Breast epithelium (tissue), 3 donors: ENCODE measurements at regions not wholly inside any gene's neighbourhood (a gene's known extent, or its start where the extent isn't known, plus 50 kb on each side); places are given as distances from the start of the nearest gene placed in this dataset.

Source experiments
- POLR2AphosphoS5 ChIP-seq, 3 donors: sonication (generic); formaldehyde crosslinking; IDR thresholded peaks; one replicate each; pipeline ENCODE4 v1.6.1; 2017; ENCODE audit warnings: antibody characterized with exemption in 3 of 3
- TF ChIP-seq, protein P1 (sequence below), 3 donors: fragments of 450-650 bp; IDR thresholded peaks; one replicate each; pipeline ENCODE4 v1.5.1; 2016 to 2017; ENCODE audit warnings: antibody characterized with exemption in 3 of 3, mild to moderate bottlenecking in 3 of 3, moderate library complexity in 3 of 3

DNA sequence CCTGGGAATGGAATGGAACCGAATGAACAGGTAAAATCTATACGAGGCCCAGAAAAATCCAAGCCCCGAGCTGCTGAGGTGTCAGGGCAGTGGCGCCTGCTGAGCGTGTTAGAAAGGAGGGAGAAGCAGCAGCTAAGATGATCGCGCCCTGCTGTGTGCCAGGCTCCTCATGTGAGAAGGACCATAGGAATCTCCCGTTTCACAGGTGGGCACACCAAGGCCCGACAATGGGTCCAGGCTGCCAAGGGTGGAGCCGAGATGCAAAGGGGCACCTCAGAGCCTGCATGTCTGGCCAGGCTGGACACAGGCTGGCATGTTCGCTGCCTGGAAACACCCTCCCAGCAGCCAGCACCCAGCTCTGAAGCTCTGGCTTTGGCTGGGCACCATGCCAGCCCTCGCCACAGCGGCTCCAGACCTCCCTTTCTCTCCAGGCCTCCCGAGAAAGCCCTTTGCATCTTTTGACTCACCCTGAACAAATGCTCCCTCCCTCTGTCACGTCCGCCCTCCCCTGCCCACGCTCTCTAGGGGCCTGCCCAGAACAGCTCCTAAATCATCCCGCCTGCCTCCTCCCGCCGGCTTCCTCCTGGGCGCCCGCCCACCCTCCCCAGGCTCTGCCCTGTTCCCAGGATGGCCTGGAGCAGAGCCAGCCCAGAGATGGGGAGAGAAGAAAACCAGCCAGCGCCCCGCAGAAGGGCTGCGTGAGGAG lies 217.8 kb upstream of the GSE1 start:
- TF ChIP-seq, protein P1, sequence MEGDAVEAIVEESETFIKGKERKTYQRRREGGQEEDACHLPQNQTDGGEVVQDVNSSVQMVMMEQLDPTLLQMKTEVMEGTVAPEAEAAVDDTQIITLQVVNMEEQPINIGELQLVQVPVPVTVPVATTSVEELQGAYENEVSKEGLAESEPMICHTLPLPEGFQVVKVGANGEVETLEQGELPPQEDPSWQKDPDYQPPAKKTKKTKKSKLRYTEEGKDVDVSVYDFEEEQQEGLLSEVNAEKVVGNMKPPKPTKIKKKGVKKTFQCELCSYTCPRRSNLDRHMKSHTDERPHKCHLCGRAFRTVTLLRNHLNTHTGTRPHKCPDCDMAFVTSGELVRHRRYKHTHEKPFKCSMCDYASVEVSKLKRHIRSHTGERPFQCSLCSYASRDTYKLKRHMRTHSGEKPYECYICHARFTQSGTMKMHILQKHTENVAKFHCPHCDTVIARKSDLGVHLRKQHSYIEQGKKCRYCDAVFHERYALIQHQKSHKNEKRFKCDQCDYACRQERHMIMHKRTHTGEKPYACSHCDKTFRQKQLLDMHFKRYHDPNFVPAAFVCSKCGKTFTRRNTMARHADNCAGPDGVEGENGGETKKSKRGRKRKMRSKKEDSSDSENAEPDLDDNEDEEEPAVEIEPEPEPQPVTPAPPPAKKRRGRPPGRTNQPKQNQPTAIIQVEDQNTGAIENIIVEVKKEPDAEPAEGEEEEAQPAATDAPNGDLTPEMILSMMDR (IDR thresholded peaks at IDR 0.05), result no peak
- TF ChIP-seq POLR2AphosphoS5 (IDR thresholded peaks at IDR 0.05), result peak in 2 of 3 donors; percentile 22 to 54
